ENCODE measurements at regions not wholly inside any gene's neighbourhood (a gene's known extent, or its start where the extent isn't known, plus 50 kb on each side); places are given as distances from the start of the nearest gene placed in this dataset.

DNA sequence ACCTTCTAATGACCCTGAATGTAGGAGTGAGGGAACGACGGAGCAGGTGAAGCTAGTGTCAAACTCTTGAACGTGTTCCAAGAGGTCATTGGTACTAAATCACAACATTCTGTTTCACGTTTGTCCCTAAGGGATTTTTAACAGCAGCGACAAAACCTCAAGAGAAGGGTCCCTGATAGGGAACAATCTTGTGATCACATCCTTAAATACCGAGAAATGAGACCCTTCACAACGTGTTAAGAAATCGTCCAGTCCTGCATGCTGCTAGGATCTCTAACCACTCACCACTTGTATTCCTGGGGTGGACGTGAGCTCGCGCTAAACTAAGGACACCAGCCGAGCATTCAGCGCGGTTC is 134.1 kb upstream of the KRAS start:
- TF ChIP-seq CTCF (IDR thresholded peaks at IDR 0.05; ENCODE audit: poor library complexity, severe bottlenecking) = no peak
- no peak for TF ChIP-seq EZH2 (IDR thresholded peaks at IDR 0.05; ENCODE audit: borderline replicate concordance, insufficient read depth, low read length, poor library complexity, severe bottlenecking)
- TF ChIP-seq POLR2AphosphoS5 (IDR thresholded peaks at IDR 0.05) = no peak
- no peak for TF ChIP-seq MXI1 (conservative IDR thresholded peaks at IDR 0.05; ENCODE audit: poor library complexity, severe bottlenecking)
- TF ChIP-seq, protein P1, sequence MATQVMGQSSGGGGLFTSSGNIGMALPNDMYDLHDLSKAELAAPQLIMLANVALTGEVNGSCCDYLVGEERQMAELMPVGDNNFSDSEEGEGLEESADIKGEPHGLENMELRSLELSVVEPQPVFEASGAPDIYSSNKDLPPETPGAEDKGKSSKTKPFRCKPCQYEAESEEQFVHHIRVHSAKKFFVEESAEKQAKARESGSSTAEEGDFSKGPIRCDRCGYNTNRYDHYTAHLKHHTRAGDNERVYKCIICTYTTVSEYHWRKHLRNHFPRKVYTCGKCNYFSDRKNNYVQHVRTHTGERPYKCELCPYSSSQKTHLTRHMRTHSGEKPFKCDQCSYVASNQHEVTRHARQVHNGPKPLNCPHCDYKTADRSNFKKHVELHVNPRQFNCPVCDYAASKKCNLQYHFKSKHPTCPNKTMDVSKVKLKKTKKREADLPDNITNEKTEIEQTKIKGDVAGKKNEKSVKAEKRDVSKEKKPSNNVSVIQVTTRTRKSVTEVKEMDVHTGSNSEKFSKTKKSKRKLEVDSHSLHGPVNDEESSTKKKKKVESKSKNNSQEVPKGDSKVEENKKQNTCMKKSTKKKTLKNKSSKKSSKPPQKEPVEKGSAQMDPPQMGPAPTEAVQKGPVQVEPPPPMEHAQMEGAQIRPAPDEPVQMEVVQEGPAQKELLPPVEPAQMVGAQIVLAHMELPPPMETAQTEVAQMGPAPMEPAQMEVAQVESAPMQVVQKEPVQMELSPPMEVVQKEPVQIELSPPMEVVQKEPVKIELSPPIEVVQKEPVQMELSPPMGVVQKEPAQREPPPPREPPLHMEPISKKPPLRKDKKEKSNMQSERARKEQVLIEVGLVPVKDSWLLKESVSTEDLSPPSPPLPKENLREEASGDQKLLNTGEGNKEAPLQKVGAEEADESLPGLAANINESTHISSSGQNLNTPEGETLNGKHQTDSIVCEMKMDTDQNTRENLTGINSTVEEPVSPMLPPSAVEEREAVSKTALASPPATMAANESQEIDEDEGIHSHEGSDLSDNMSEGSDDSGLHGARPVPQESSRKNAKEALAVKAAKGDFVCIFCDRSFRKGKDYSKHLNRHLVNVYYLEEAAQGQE (IDR thresholded peaks at IDR 0.05; ENCODE audit: borderline replicate concordance) = no peak

All from neural cell (in vitro differentiated cells).